Activated CD8-positive, alpha-beta T cell treated with anti-CD3 and anti-CD28 coated beads for 36 hours (primary cell): ENCODE measurements at regions not wholly inside any gene's neighbourhood (a gene's known extent, or its start where the extent isn't known, plus 50 kb on each side); places are given as distances from the start of the nearest gene placed in this dataset.

Source experiments
- ATAC-seq: fragments of 200-7000 bp; cut with Tn5 transposase; one replicate; pipeline ENCODE4 v1.10.0; 2021; ENCODE audit warnings: mild to moderate bottlenecking, moderate library complexity
- CTCF ChIA-PET: fragments of 350-600 bp; sonication (Branson Sonifier 250); formaldehyde crosslinking; loops from one replicate; lab custom pipeline; 2021; ENCODE audit warnings: antibody characterized with exemption; lab: Charles Lee
- POLR2A ChIA-PET: fragments of 350-600 bp; sonication (Branson Sonifier 250); formaldehyde crosslinking; loops from one replicate; lab custom pipeline; 2021; ENCODE audit warnings: antibody characterized with exemption; lab: Charles Lee
- DNase-seq: peaks from one replicate; pipeline ENCODE4 v3.0.0-alpha.2; 2020
- H3K27ac Mint-ChIP-seq: one replicate; pipeline ENCODE4 v1.8.0; 2021; ENCODE audit warnings: mild to moderate bottlenecking, mixed read lengths
- H3K27me3 Mint-ChIP-seq: one replicate; pipeline ENCODE4 v1.8.0; 2021; ENCODE audit warnings: mixed read lengths
- H3K36me3 Mint-ChIP-seq: one replicate; pipeline ENCODE4 v1.8.0; 2021; ENCODE audit warnings: low read depth, mixed read lengths
- H3K4me1 Mint-ChIP-seq: one replicate; pipeline ENCODE4 v1.8.0; 2021; ENCODE audit warnings: low read depth, mixed read lengths
- H3K4me3 Mint-ChIP-seq: one replicate; pipeline ENCODE4 v1.8.0; 2021; ENCODE audit warnings: mild to moderate bottlenecking, moderate library complexity, mixed read lengths
- H3K9me3 Mint-ChIP-seq: one replicate; pipeline ENCODE4 v1.8.0; 2021; ENCODE audit warnings: mixed read lengths
- intact Hi-C: fragments of 100-400 bp; cut with micrococcal nuclease; formaldehyde crosslinking; loops from one replicate; pipeline ENCODE4 v1.10.0; 2022
- TF ChIP-seq, protein P1 (sequence below): fragments of 200-600 bp; IDR thresholded peaks from one replicate; pipeline ENCODE4 v1.8.0; 2022; ENCODE audit warnings: antibody characterized with exemption, mild to moderate bottlenecking

DNA sequence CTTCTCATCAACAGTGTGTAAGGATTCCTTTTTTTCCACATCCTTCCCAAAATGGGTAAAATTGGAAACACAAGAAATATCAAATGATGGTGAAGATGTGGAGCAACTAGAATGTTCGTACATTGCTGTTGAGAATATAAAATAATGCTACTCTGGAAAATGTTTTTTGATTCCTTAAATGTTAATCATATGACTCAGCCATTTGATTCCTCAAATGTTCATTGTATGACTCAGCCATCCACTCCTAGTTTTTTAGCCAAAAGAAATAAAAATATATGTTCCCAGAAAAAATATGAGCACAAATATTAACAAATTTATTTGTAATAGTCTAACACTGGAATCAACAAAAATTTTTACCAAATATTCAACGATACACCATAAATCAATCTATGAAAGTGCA lies 1108.6 kb downstream of the LRFN5 start:
- CTCF ChIA-PET: no interaction called here
- Mint-ChIP-seq H3K4me3 (no peak overlapping the region), H3K4me1 (no peaks in the 10 kb centered on the region), H3K27me3 (no peaks in the 10 kb centered on the region), H3K9me3 (peaks cover 14% of the 10 kb centered on the region), H3K27ac (no peak overlapping the region), H3K36me3 (no peaks in the 10 kb centered on the region)
- ATAC-seq (no peak), DNase-seq (no peak)
- TF ChIP-seq, protein P1, sequence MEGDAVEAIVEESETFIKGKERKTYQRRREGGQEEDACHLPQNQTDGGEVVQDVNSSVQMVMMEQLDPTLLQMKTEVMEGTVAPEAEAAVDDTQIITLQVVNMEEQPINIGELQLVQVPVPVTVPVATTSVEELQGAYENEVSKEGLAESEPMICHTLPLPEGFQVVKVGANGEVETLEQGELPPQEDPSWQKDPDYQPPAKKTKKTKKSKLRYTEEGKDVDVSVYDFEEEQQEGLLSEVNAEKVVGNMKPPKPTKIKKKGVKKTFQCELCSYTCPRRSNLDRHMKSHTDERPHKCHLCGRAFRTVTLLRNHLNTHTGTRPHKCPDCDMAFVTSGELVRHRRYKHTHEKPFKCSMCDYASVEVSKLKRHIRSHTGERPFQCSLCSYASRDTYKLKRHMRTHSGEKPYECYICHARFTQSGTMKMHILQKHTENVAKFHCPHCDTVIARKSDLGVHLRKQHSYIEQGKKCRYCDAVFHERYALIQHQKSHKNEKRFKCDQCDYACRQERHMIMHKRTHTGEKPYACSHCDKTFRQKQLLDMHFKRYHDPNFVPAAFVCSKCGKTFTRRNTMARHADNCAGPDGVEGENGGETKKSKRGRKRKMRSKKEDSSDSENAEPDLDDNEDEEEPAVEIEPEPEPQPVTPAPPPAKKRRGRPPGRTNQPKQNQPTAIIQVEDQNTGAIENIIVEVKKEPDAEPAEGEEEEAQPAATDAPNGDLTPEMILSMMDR: no peak
- POLR2A ChIA-PET: no interaction called here
- intact Hi-C loops: no loop called here

DNA sequence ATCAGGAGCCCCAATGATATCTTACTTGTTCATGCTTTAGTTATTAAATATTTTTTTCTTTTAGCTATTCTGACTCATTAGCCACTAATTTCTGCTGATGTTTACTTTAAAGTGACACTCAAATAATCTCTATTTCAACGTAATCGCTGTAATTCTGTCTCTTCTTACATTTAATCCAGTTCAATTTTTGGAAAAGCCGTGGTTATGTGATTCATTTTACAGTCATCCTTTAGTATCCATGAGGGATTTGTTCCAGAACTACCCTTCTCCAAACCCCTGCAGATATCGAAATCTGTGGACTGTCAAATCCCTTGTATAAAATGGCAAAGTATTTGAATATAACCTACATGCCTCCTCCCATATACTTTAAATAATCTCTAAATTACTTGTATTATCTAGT lies 1103.4 kb downstream of the LRFN5 start:
- H3K27ac Mint-ChIP-seq: no peak overlapping the region
- H3K9me3 Mint-ChIP-seq: peaks cover 18% of the 10 kb centered on the region
- H3K27me3 Mint-ChIP-seq: no peaks in the 10 kb centered on the region
- CTCF ChIA-PET: no interaction called here
- H3K36me3 Mint-ChIP-seq: no peaks in the 10 kb centered on the region
- TF ChIP-seq, protein P1: no peak
- H3K4me3 Mint-ChIP-seq: no peak overlapping the region
- intact Hi-C loops: no loop called here
- ATAC-seq (no peak), DNase-seq (no peak)
- no peaks in the 10 kb centered on the region for H3K4me1 Mint-ChIP-seq
- POLR2A ChIA-PET: no interaction called here

DNA sequence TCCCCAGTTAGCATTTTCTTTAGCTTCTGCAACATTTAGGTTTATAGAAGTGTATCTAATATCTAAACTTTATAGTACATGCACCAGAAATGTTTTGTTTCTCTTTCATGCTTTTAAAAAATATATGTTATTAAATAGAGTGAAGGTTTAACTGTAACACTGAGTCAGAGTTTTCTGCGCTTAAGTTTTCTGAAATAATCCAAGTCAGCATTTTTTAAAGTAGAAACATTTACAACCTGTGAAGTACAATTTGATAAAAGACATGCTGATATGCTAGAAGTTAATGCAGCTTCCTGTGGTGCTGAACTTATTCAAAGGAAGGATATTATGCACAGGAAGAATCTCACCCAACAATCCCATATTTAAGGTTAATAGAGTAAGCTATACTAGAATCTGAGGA lies 1096.8 kb downstream of the LRFN5 start:
- TF ChIP-seq, protein P1: no peak
- POLR2A ChIA-PET: no interaction called here
- intact Hi-C loops: no loop called here
- no peaks in the 10 kb centered on the region for H3K4me1 Mint-ChIP-seq
- CTCF ChIA-PET: no interaction called here
- DNase-seq: no peak
- no peaks in the 10 kb centered on the region for H3K36me3 Mint-ChIP-seq
- no peak overlapping the region for H3K27ac Mint-ChIP-seq
- H3K9me3 Mint-ChIP-seq: peaks cover 6% of the 10 kb centered on the region
- no peak overlapping the region for H3K4me3 Mint-ChIP-seq
- no peak for ATAC-seq
- no peaks in the 10 kb centered on the region for H3K27me3 Mint-ChIP-seq

DNA sequence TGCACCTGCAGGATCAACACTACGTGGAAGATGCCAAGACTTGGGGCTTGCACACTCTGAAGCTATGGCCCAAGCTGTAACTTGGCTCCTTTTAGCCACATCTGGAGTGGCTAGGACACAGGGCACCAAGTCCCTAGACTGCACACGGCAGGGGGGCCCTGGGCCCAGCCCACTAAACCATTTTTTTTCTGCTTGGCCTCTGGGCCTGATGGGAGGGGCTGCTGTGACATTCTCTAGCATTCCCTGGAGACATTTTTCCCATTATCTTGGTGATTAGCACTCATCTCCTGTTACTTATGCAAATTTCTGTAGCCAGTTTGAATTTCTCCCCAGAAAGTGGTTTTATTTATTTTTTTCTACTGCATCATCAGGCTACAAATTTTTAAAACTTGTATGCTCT lies 1080.7 kb downstream of the LRFN5 start:
- no peak overlapping the region for H3K27ac Mint-ChIP-seq
- intact Hi-C loops: no loop called here
- H3K9me3 Mint-ChIP-seq: peaks cover 3% of the 10 kb centered on the region
- TF ChIP-seq, protein P1: no peak
- H3K27me3 Mint-ChIP-seq: no peaks in the 10 kb centered on the region
- ChIA-PET POLR2A (no interaction called here), CTCF (no interaction called here)
- no peak overlapping the region for H3K4me3 Mint-ChIP-seq
- H3K36me3 Mint-ChIP-seq: no peaks in the 10 kb centered on the region
- ATAC-seq: no peak
- H3K4me1 Mint-ChIP-seq: no peaks in the 10 kb centered on the region
- DNase-seq: no peak

DNA sequence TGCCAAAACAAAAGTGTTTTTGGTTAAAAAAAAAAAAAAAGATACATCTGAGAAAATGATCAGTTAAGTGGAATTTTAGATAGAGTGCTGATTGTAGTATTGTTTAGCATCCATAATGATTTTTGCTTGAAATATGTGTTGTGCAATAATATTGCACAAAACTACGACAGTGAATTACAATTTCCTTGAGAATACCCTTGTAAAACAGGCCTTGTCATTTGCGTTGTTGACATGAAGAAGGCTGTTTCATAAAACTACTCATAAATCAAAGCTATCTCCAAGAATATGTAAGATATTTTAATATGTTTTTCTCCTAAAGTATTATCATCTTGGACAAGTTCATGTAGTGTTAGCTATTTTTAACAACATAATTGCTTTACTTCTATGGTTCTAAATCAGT lies 1077.0 kb downstream of the LRFN5 start:
- CTCF ChIA-PET: no interaction called here
- no peaks in the 10 kb centered on the region for H3K4me1 Mint-ChIP-seq
- H3K4me3 Mint-ChIP-seq: no peak overlapping the region
- TF ChIP-seq, protein P1: no peak
- intact Hi-C loops: no loop called here
- no peaks in the 10 kb centered on the region for H3K36me3 Mint-ChIP-seq
- peaks cover 3% of the 10 kb centered on the region for H3K9me3 Mint-ChIP-seq
- ATAC-seq (no peak), DNase-seq (no peak)
- POLR2A ChIA-PET: no interaction called here
- H3K27ac Mint-ChIP-seq: no peak overlapping the region
- no peaks in the 10 kb centered on the region for H3K27me3 Mint-ChIP-seq
